HFF-Myc (cell line): ENCODE measurements at regions not wholly inside any gene's neighbourhood (a gene's known extent, or its start where the extent isn't known, plus 50 kb on each side); places are given as distances from the start of the nearest gene placed in this dataset.

Experiments used
- DNase-seq: peaks from one replicate; pipeline ENCODE4 v3.0.0-alpha.2; 2011; ENCODE audit warnings: low read depth; ENCODE audit errors: extremely low read depth
- H3K4me3 ChIP-seq: replicated peaks from 2 replicates; pipeline ENCODE4 v1.5.1; 2011; ENCODE audit warnings: low read depth, mild to moderate bottlenecking, control low read depth, low read length
- TF ChIP-seq, protein P1 (sequence below): IDR thresholded peaks from 2 replicates; pipeline ENCODE4 v1.5.1; 2012; ENCODE audit warnings: mild to moderate bottlenecking, low read depth, low read length, control low read depth; ENCODE audit errors: missing control alignments

DNA sequence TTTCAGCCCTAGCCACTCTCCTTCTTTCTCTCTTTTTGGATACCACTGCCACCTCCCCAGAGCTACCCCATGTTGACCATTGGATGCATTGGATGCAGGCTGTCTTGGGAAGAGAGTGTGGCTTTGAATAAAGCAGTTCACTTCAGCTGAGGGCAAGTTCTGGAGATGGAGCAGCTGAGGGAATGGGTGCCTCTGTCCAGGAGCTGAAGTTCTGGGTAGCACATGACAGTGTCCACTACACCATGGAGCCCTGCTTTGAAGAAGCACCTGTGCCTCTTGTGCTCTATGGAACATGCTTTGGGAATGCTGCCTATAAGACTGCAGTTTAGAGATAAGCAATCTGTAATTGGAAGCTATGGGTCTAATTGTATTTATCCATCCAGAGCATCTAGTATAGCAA, 1028.7 kb downstream of the TYW1 start:
- DNase-seq: no peak
- no peak overlapping the region for H3K4me3 ChIP-seq
- TF ChIP-seq, protein P1, sequence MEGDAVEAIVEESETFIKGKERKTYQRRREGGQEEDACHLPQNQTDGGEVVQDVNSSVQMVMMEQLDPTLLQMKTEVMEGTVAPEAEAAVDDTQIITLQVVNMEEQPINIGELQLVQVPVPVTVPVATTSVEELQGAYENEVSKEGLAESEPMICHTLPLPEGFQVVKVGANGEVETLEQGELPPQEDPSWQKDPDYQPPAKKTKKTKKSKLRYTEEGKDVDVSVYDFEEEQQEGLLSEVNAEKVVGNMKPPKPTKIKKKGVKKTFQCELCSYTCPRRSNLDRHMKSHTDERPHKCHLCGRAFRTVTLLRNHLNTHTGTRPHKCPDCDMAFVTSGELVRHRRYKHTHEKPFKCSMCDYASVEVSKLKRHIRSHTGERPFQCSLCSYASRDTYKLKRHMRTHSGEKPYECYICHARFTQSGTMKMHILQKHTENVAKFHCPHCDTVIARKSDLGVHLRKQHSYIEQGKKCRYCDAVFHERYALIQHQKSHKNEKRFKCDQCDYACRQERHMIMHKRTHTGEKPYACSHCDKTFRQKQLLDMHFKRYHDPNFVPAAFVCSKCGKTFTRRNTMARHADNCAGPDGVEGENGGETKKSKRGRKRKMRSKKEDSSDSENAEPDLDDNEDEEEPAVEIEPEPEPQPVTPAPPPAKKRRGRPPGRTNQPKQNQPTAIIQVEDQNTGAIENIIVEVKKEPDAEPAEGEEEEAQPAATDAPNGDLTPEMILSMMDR: no peak

DNA sequence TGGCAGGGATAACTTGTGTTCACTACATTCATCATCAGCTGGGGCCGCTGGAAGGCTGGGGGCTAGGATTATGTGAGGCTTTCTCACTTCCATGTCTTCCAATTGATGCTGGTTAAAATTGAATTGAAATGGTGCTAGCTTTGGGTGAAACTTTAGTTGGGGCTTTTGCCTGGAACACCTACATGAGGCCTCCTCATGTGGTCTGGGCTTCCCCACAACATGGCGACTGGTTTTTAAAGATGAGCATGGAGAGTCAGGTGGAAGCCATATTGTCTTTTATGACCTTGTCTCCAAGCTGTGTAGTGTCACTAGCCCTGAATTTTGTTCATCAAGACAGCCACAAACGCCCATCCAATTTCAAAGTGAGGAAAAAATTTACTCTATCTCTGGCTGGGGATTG, 1033.9 kb downstream of the TYW1 start:
- TF ChIP-seq, protein P1: no peak
- H3K4me3 ChIP-seq: no peak overlapping the region
- DNase-seq: no peak

DNA sequence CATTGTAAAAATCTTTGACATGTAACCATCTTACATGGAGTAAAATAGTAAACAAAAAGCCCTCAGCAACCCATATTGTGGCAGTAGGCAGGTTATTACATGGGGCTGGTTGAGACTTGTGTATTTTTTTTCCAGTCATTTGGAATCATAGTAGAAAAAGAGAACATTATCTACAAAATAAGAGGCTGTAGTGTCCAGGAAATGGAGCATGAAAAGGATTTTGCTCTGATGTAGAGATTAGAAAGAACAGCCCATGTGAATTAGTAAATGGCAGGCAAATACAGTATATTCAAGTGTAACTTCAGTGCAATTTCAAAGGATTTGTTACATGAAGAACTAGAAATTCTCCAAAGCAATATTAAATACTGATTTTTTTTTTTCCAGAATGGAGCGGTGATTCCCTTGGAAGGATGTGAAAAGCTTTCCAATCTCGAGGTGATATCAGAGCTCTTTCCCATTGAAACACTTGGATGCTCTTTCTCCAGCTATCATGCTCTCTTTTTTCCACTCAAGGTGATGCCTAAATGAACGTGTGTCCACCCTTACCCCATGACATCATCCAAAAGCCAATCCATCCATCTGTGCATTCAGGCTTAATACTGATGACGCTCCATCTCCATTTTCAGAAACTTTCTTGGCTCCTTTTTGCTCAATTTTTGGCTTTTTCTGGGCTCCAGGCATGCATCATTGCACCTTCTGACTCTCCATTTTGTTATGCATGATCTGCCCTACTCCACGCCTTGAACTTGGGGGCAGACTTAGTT, 1034.7 kb downstream of the TYW1 start:
- TF ChIP-seq, protein P1: no peak
- no peak for DNase-seq
- no peak overlapping the region for H3K4me3 ChIP-seq

DNA sequence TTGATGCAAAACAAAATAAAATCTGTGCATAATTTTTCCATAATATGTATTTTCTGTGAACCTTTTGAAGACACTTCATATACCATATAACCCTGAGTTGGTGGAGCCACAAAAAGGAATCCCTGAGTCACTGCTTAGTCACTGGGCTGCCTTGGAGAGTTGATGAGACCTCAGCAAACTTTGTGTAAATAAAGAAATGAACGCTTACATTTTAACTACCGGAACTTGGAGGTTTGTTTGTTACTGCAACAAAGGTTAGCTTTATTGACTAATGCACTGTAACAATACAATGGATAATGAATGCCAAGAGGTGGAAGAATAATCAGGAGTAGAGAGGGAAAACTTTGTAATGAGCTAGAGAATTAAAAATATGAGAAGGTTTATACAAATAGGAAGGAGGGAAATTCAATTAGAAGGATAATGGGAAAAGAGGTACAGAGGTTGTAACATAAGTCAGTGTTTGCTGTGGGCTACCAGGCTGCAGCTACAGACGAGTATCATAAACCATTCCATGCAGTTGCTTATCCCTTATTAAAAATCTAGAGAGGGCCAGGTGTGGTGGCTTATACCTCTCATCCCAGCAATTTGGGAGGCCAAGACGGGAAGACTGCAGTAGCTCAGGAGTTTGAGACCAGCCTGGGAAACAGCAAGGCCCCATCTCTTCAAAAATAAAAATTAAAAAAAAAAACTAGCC, 1042.1 kb downstream of the TYW1 start:
- DNase-seq: no peak

DNA sequence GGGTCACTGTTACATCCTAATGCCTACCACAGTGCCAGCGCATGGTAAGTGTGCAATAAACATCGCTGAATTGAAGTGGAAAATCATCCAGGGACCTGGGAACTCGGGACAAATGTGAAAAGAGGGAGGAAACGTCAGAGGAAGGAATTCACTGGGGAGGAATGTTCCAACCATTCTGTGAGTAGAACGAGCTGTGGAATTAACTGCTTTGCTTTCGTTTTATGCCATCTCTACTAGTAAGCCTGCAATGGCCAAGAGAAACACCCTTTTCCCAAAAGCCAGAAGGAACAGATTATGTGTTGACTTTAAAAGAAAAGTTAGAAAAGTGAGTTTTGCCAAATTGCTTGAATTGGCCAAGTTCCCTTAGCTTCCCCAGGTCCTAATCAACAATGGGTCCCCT, 1044.9 kb downstream of the TYW1 start:
- DNase-seq: no peak
- TF ChIP-seq, protein P1: no peak
- no peak overlapping the region for H3K4me3 ChIP-seq

More for the DNA sequence above, 1042.1 kb downstream of the TYW1 start:
- H3K4me3 ChIP-seq: no peak overlapping the region
- TF ChIP-seq, protein P1: no peak

DNA sequence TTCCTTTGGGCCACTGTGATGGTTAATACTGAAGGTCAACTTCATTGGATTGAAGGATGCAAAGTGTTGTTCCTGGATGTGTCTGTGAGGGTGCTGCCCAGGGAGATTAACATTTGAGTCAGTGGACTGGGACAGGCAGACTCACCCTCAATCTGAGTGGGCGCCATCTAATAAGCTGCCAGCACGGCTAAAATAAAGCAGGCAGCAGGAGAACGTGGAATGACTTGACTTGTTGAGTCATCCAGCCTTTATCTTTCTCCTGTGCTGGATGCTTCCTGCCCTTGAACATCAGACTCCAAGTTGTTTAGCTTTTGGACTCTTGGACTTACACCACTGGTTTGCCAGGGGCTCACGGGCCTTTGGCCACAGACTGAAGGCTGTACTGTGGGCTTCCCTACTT, 1046.9 kb downstream of the TYW1 start:
- DNase-seq: no peak
- TF ChIP-seq, protein P1: no peak
- H3K4me3 ChIP-seq: no peak overlapping the region
